ENCODE measurements at regions not wholly inside any gene's neighbourhood (a gene's known extent, or its start where the extent isn't known, plus 50 kb on each side); places are given as distances from the start of the nearest gene placed in this dataset.

GRCh38 chr2:733495-733894 is 56.3 kb upstream of the TMEM18 start:
- TF ChIP-seq FOXM1 (IDR thresholded peaks at IDR 0.05; ENCODE audit: low read depth), result no peak
- no peak for TF ChIP-seq SIN3A (IDR thresholded peaks at IDR 0.05; ENCODE audit: borderline replicate concordance, low read depth, low read length)
- no peak for TF ChIP-seq CTCF (IDR thresholded peaks at IDR 0.05)
- no peak for TF ChIP-seq USF1 (IDR thresholded peaks at IDR 0.05; ENCODE audit: borderline replicate concordance, low read depth)
